Naive thymus-derived CD8-positive, alpha-beta T cell (primary cell): ENCODE measurements at regions not wholly inside any gene's neighbourhood (a gene's known extent, or its start where the extent isn't known, plus 50 kb on each side); places are given as distances from the start of the nearest gene placed in this dataset.
"Not testable (repeated sequence)": the region's sequence is repeated elsewhere in the genome, so short reads cannot be mapped to it uniquely, and the experiment has no call there.

Experiments used
- ATAC-seq, 2 donors: fragments of 150-1000 bp; cut with Tn5 transposase in 1 of 2; sonication (Bioruptor Pico), chemical (Tn5 transposase) in 1 of 2; 1 replicate in 1 of 2; 2 replicates in 1 of 2; pipeline ENCODE4 v1.10.0; 2021; ENCODE audit warnings: mild to moderate bottlenecking in 2 of 2, moderate library complexity in 2 of 2
- POLR2A ChIA-PET: fragments of 350-600 bp; sonication (Branson Sonifier 250); formaldehyde crosslinking; loops from one replicate; lab custom pipeline; 2021; ENCODE audit warnings: antibody characterized with exemption; lab: Charles Lee
- DNase-seq, 10 donors: peaks; one replicate each; pipeline versions ENCODE4 v3.0.0 to v3.0.0-alpha.2; 2020 to 2022
- H3K27ac Mint-ChIP-seq, 10 donors: one replicate each; pipeline ENCODE4 v1.8.0; 2020 to 2022; ENCODE audit warnings: mild to moderate bottlenecking in 10 of 10, mixed read lengths in 10 of 10, moderate library complexity in 4 of 10, inconsistent platforms in 1 of 10
- H3K27me3 Mint-ChIP-seq, 5 donors: one replicate each; pipeline ENCODE4 v1.8.0; 2021 to 2022; ENCODE audit warnings: mixed read lengths in 5 of 5
- H3K36me3 Mint-ChIP-seq, 3 donors: one replicate each; pipeline ENCODE4 v1.8.0; 2020 to 2022; ENCODE audit warnings: mixed read lengths in 3 of 3, mild to moderate bottlenecking in 2 of 3, inconsistent platforms in 1 of 3
- H3K4me1 Mint-ChIP-seq, 4 donors: one replicate each; pipeline ENCODE4 v1.8.0; 2021 to 2022; ENCODE audit warnings: mixed read lengths in 4 of 4
- H3K4me3 Mint-ChIP-seq, 10 donors: one replicate each; pipeline ENCODE4 v1.8.0; 2020 to 2022; ENCODE audit warnings: mild to moderate bottlenecking in 10 of 10, mixed read lengths in 10 of 10, moderate library complexity in 6 of 10, inconsistent platforms in 1 of 10
- H3K9me3 Mint-ChIP-seq, 9 donors: one replicate each; pipeline ENCODE4 v1.8.0; 2020 to 2022; ENCODE audit warnings: mixed read lengths in 9 of 9, mild to moderate bottlenecking in 3 of 9, inconsistent platforms in 1 of 9, moderate library complexity in 1 of 9

DNA sequence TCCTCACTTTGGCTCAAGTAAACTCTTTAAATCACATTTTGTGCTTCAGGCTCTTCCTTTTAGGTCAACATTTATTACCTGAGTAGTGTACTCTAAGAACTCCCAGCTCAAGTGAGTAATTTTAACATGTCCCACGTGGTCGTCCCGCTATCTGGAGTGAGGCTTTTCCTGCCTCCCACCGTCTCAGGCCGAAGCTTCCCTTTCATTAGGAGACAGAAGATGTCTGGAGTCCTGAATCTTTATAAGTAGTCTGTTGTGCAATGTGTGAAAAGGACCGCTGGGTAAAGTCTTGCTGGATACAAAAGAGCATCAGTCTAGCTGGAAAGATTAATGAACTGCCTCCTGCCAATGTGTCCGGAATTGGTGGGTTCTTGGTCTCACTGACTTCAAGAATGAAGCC, 117.7 kb upstream of the NEIL3 start:
- Mint-ChIP-seq H3K9me3 (peaks cover 0 to 5% (median 2%) of the 10 kb centered on the region in 9 donors), H3K27me3 (peaks cover 0 to 5% (median 0%) of the 10 kb centered on the region in 5 donors), H3K4me1 (no peaks in the 10 kb centered on the region), H3K36me3 (no peaks in the 10 kb centered on the region), H3K27ac (no peak overlapping the region), H3K4me3 (no peak overlapping the region)
- no peak for DNase-seq
- POLR2A ChIA-PET = no interaction called here
- no peak for ATAC-seq

DNA sequence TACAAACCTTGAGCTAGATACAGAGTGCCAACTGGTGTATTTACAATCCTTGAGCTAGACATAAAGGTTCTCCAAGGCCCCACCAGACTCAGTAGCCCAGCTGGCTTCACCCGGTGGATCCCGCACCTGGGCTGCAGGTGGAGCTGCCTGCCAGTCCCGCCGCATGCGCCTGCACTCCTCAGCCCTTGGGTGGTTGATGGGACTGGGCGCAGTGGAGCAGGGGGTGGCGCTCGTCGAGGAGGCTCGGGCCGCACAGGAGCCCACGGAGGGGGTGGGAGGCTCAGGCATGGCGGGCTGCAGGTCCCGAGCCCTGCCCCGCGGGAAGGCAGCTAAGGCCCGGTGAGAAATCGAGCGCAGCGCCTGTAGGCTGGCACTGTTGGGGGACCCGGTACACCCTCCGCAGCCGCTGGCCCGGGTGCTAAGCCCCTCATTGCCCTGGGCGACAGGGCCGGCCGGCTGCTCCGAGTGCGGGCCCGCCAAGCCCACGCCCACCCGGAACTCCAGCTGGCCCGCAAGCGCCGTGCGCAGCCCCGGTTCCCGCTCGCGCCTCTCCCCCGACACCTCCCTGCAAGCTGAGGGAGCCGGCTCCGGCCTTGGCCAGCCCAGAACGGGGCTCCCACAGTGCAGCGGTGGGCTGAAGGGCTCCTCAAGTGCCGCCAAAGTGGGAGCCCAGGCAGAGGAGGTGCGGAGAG, 116.5 kb upstream of the NEIL3 start:
- POLR2A ChIA-PET, H3K27ac Mint-ChIP-seq, H3K27me3 Mint-ChIP-seq, DNase-seq, H3K36me3 Mint-ChIP-seq, H3K4me1 Mint-ChIP-seq, ATAC-seq, H3K4me3 Mint-ChIP-seq: not testable (repeated sequence)
- H3K9me3 Mint-ChIP-seq = peaks cover 0 to 17% (median 5%) of the 10 kb centered on the region in 9 donors

DNA sequence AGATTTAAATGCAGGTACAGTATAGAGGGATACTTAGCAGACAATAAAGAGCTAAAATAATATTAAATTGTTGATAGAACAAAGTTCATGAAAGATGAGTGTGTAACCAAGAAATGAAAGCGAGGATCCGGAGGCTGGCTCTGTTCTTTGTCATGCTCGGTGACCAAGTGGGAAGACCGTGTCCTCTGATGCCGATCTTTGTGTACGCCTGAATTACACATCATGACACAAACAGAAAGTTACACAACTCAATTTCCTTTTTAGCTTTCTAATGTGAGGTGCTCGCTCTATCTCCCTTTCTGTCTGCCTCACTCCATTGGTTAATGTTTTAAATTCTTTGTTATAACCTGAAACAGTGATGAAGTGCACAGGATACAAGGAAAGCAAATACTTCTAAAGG, 114.8 kb upstream of the NEIL3 start:
- peaks cover 0 to 6% (median 0%) of the 10 kb centered on the region in 5 donors for H3K27me3 Mint-ChIP-seq
- H3K4me3 Mint-ChIP-seq = no peak overlapping the region
- peaks cover 0 to 18% (median 5%) of the 10 kb centered on the region in 9 donors for H3K9me3 Mint-ChIP-seq
- no peak for DNase-seq
- no peak for ATAC-seq
- POLR2A ChIA-PET = no interaction called here
- H3K36me3 Mint-ChIP-seq = no peaks in the 10 kb centered on the region
- H3K4me1 Mint-ChIP-seq = no peaks in the 10 kb centered on the region
- H3K27ac Mint-ChIP-seq = no peak overlapping the region

GRCh38 chr4:177196615-177197014, 113.1 kb upstream of the NEIL3 start:
- H3K9me3 Mint-ChIP-seq = peaks cover 0 to 18% (median 5%) of the 10 kb centered on the region in 9 donors
- no peaks in the 10 kb centered on the region for H3K36me3 Mint-ChIP-seq
- H3K4me3 Mint-ChIP-seq = no peak overlapping the region
- POLR2A ChIA-PET = no interaction called here
- DNase-seq (no peak), ATAC-seq (no peak)
- no peaks in the 10 kb centered on the region for H3K4me1 Mint-ChIP-seq
- no peak overlapping the region for H3K27ac Mint-ChIP-seq
- peaks cover 0 to 7% (median 0%) of the 10 kb centered on the region in 5 donors for H3K27me3 Mint-ChIP-seq

- no peak overlapping the region for H3K27ac Mint-ChIP-seq
- ATAC-seq (no peak), DNase-seq (no peak)
- no peaks in the 10 kb centered on the region for H3K4me1 Mint-ChIP-seq
- POLR2A ChIA-PET = no interaction called here
- H3K27me3 Mint-ChIP-seq = peaks cover 0 to 7% (median 0%) of the 10 kb centered on the region in 5 donors
- peaks cover 0 to 18% (median 11%) of the 10 kb centered on the region in 9 donors for H3K9me3 Mint-ChIP-seq
- no peak overlapping the region for H3K4me3 Mint-ChIP-seq
- peaks cover 0 to 8% (median 0%) of the 10 kb centered on the region in 3 donors for H3K36me3 Mint-ChIP-seq
Measured at GRCh38 chr4:177201614-177202013, 108.1 kb upstream of the NEIL3 start.

DNA sequence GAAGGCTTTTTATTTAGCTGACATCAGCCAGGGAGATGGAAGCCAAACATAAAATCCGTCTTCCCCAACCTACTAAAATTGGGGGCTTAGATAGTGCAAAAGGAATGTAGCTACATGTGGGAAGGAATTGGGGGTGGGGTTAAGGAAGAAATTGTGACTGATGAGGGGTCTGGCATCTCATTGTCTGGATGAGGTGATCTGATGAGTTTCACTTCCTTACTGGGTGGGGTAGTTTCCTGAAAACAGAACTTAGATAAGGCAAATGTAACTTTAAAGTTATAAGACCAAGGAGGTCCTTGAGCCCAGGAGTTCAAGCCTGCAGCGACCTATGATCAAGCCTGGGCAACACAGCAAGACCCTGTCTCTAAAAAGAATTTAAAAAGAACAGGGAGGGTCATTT, 105.5 kb upstream of the NEIL3 start:
- Mint-ChIP-seq H3K36me3 (peaks cover 0 to 14% (median 0%) of the 10 kb centered on the region in 3 donors), H3K4me1 (no peaks in the 10 kb centered on the region), H3K27ac (no peak overlapping the region), H3K27me3 (peaks cover 0 to 7% (median 0%) of the 10 kb centered on the region in 5 donors), H3K9me3 (peaks cover 0 to 18% (median 6%) of the 10 kb centered on the region in 9 donors), H3K4me3 (no peak overlapping the region)
- POLR2A ChIA-PET = no interaction called here
- no peak for ATAC-seq
- no peak for DNase-seq

GRCh38 chr4:177214935-177215334, 94.7 kb upstream of the NEIL3 start:
- H3K27me3 Mint-ChIP-seq = peaks cover 0 to 13% (median 2%) of the 10 kb centered on the region in 5 donors
- H3K36me3 Mint-ChIP-seq = no peaks in the 10 kb centered on the region
- DNase-seq (no peak), ATAC-seq (no peak)
- no peak overlapping the region for H3K4me3 Mint-ChIP-seq
- no peak overlapping the region for H3K27ac Mint-ChIP-seq
- POLR2A ChIA-PET = no interaction called here
- no peaks in the 10 kb centered on the region for H3K4me1 Mint-ChIP-seq
- H3K9me3 Mint-ChIP-seq = no peaks in the 10 kb centered on the region

- Mint-ChIP-seq H3K27ac (no peak overlapping the region), H3K36me3 (no peaks in the 10 kb centered on the region), H3K9me3 (no peaks in the 10 kb centered on the region), H3K4me1 (no peaks in the 10 kb centered on the region), H3K4me3 (no peak overlapping the region), H3K27me3 (peaks cover 0 to 10% (median 2%) of the 10 kb centered on the region in 5 donors)
- no peak for DNase-seq
- POLR2A ChIA-PET = no interaction called here
- ATAC-seq = no peak
Measured at GRCh38 chr4:177220376-177220775, 89.3 kb upstream of the NEIL3 start.

GRCh38 chr4:177222781-177223180, 86.9 kb upstream of the NEIL3 start:
- Mint-ChIP-seq H3K4me1 (no peaks in the 10 kb centered on the region), H3K9me3 (no peaks in the 10 kb centered on the region), H3K27me3 (peaks cover 0 to 9% (median 2%) of the 10 kb centered on the region in 5 donors), H3K36me3 (no peaks in the 10 kb centered on the region), H3K27ac (no peak overlapping the region), H3K4me3 (no peak overlapping the region)
- DNase-seq (no peak), ATAC-seq (no peak)
- POLR2A ChIA-PET = no interaction called here

DNA sequence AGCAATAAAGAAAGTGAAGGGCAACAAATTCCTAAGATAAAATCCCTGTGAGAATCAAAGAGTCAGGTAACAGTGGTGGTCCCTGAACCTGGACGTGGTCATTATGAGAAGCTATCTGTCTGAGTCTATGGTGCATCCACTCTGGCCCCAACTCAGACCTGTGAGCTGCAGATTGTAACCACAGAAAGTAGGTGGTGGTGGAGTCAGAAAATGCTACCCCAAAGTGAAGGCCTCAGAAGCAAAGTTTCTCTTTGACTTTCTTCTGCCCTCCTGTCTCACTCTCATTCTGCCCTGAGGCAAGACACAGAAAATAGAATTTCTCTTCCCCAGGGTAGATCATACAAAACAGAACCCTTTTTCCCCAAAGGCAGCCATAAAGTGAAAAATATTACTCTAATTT, 84.1 kb upstream of the NEIL3 start:
- H3K36me3 Mint-ChIP-seq = no peaks in the 10 kb centered on the region
- POLR2A ChIA-PET = no interaction called here
- DNase-seq (no peak), ATAC-seq (no peak)
- H3K4me3 Mint-ChIP-seq = no peak overlapping the region
- no peak overlapping the region for H3K27ac Mint-ChIP-seq
- peaks cover 0 to 12% (median 10%) of the 10 kb centered on the region in 4 donors for H3K4me1 Mint-ChIP-seq
- no peaks in the 10 kb centered on the region for H3K9me3 Mint-ChIP-seq
- no peaks in the 10 kb centered on the region for H3K27me3 Mint-ChIP-seq

DNA sequence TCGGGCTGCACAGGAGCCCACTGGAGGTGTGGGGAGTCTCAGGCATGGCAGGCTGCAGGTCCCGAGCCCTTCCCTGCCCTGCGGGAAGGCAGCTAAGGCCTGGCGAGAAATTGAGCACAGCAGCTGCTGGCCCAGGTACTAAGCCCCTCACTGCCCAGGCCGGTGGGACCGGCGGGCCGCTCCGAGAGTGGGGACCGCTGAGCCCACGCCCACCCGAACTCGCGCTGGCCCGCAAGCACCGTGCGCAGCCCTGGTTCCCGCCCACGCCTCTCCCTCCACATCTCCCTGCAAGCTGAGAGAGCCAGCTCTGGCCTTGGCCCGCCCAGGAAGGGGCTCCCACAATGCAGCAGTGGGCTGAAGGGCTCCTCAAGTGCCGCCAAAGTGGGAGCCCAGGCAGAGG, 82.0 kb upstream of the NEIL3 start:
- H3K9me3 Mint-ChIP-seq = no peaks in the 10 kb centered on the region
- no peak overlapping the region for H3K4me3 Mint-ChIP-seq
- POLR2A ChIA-PET = no interaction called here
- no peaks in the 10 kb centered on the region for H3K27me3 Mint-ChIP-seq
- H3K27ac Mint-ChIP-seq = no peak overlapping the region
- ATAC-seq = no peak
- no peaks in the 10 kb centered on the region for H3K36me3 Mint-ChIP-seq
- DNase-seq = no peak
- peaks cover 0 to 12% (median 10%) of the 10 kb centered on the region in 4 donors for H3K4me1 Mint-ChIP-seq

DNA sequence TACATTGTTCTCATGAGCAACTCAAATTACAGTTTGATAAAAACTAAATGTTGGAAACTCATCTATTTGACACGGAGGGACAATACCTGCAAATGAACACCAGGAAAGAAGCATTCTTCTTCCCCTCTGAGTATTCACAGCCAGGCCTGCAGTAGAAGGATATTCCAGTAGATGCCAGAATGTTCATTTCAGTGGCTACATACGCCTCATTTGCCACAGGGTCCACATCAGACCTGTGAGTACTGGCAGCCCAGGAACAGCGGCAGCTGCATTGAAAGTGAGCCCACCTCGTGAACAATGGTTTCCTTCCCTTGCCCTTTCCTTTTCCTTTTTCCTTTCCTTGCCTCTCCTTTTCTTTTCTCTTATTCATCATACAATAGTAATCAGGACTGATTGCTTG, 81.1 kb upstream of the NEIL3 start:
- POLR2A ChIA-PET = no interaction called here
- Mint-ChIP-seq H3K27ac (no peak overlapping the region), H3K36me3 (no peaks in the 10 kb centered on the region), H3K4me3 (peak overlapping the region in 8 of 10 donors; percentile 12 to 71 (median 54)), H3K27me3 (no peaks in the 10 kb centered on the region), H3K4me1 (peaks cover 0 to 12% (median 10%) of the 10 kb centered on the region in 4 donors), H3K9me3 (no peaks in the 10 kb centered on the region)
- DNase-seq (no peak), ATAC-seq (no peak)

DNA sequence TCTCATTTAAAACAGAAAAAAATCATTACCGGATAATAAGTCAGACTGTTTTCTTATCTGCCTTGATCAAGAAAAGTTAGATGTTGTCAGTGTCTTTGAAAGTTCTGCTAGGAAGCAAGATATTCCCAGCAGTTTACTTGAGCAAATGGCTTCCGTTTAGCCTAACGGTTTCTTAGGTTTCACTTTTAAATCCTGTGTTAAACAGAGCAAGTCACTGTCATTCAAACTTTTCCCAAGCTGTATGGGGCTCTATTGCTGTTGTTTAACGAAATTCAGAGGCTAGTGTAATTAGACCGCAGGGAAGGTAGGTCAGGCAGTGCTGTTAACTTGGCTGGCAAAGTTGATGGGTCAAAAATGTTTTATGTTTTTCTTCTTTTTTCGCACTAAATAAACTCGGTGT, 80.3 kb upstream of the NEIL3 start:
- peak in 1 of 10 donors; percentile 9 for DNase-seq
- H3K27me3 Mint-ChIP-seq = no peaks in the 10 kb centered on the region
- H3K4me3 Mint-ChIP-seq = peak overlapping the region; percentile 12 to 74 (median 59)
- H3K9me3 Mint-ChIP-seq = no peaks in the 10 kb centered on the region
- no peak for ATAC-seq
- POLR2A ChIA-PET = no interaction called here
- peak overlapping the region in 1 of 10 donors; percentile 22 for H3K27ac Mint-ChIP-seq
- H3K36me3 Mint-ChIP-seq = no peaks in the 10 kb centered on the region
- H3K4me1 Mint-ChIP-seq = peaks cover 0 to 12% (median 10%) of the 10 kb centered on the region in 4 donors

- H3K36me3 Mint-ChIP-seq = no peaks in the 10 kb centered on the region
- H3K27me3 Mint-ChIP-seq = no peaks in the 10 kb centered on the region
- no peak overlapping the region for H3K4me3 Mint-ChIP-seq
- DNase-seq = no peak
- H3K4me1 Mint-ChIP-seq = peaks cover 0 to 12% (median 10%) of the 10 kb centered on the region in 4 donors
- no peaks in the 10 kb centered on the region for H3K9me3 Mint-ChIP-seq
- no peak overlapping the region for H3K27ac Mint-ChIP-seq
- no peak for ATAC-seq
- POLR2A ChIA-PET = no interaction called here
Measured at GRCh38 chr4:177232473-177232872, 77.2 kb upstream of the NEIL3 start.
